ENCODE measurements at regions not wholly inside any gene's neighbourhood (a gene's known extent, or its start where the extent isn't known, plus 50 kb on each side); places are given as distances from the start of the nearest gene placed in this dataset.

GRCh38 chr1:14100919-14101318, 400.9 kb downstream of the PRDM2 start:
- DNase-seq, result no peak

GRCh38 chr1:14102180-14102579, 402.2 kb downstream of the PRDM2 start:
- no peak for DNase-seq

- DNase-seq, result no peak
Observed at GRCh38 chr1:14103878-14104430, 404.0 kb downstream of the PRDM2 start.

DNA sequence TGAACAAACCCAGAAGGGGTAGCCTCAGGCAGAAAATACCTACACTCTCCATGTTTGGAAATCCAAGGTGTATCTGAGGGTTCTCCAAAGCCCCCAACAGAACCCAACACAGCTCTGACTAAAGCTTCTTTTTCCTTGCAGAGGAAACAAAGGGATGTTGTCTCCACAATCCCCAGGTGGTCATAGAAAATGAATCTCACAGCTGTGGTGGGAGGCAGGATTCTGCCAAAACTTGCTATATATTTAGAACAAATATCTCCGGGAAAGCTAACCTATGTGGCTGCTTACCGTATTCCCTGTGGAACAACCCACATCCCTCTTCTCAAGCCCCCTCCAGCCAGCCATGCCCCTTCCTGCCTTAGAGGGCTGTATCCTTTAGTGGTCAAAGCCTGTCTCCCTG, 406.1 kb downstream of the PRDM2 start:
- DNase-seq, result peak in 2 of 3 donors; percentile 30 to 69

DNA sequence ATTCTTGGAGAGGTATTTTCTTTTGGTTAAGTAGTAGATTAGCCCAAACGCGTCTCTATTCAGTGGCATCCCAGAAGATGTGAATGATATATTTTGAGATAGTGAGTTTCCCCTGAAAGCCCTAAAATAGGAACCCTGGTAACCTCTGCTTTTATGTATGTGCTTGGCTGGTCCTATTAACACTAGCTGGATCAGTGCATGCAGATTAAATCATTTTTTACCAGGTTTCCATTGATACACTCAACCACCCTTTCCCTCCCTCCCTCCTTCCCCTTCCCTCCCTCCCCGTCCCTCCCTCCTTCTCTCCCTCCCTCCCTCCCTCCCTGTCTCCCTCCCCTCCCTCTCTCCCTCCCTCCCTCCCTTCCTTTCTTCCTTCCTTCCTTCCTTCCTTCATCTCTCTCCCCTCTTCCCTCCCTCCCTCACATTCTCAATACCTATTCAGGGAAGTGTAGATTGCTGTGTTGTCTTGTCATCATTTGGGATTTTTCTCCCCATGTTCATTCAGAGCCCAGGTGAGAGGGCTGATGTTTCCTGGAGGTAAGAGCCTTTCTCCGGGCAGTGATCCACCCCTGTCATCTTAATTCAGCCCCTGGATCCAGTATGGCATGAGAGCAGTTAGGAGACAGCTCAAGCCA, 406.8 kb downstream of the PRDM2 start:
- no peak for DNase-seq

- DNase-seq, result no peak
Observed at GRCh38 chr1:14108356-14109275, 408.6 kb downstream of the PRDM2 start.

- no peak for DNase-seq
Observed at GRCh38 chr1:14109276-14109635, 409.3 kb downstream of the PRDM2 start.

GRCh38 chr1:14110040-14110439, 410.1 kb downstream of the PRDM2 start:
- no peak for DNase-seq

DNA sequence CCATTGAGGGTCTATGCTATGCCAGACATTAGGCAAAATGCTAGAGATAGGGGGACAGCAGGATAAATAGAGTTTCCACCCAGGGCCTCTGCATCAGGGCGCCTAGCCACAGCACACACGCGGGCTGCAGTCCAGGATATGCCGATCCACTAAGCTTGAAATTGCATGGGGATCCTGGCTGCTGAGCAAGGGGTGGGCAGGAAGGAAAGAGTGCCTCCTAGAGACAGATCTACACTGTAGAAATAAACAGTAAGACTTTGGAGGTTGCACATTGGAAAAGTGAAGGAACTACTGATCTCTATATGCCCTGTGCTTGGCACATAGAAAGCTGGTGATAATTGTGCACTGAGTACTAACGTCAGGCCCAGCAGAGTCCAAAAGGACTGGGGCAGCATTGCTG, 411.1 kb downstream of the PRDM2 start:
- DNase-seq, result no peak

GRCh38 chr1:14112613-14113012, 412.6 kb downstream of the PRDM2 start:
- DNase-seq, result no peak

GRCh38 chr1:14113271-14113670, 413.3 kb downstream of the PRDM2 start:
- no peak for DNase-seq

- peak; percentile 25 to 70 (median 38) for DNase-seq
Observed at GRCh38 chr1:14113841-14114567, 414.0 kb downstream of the PRDM2 start.

DNA sequence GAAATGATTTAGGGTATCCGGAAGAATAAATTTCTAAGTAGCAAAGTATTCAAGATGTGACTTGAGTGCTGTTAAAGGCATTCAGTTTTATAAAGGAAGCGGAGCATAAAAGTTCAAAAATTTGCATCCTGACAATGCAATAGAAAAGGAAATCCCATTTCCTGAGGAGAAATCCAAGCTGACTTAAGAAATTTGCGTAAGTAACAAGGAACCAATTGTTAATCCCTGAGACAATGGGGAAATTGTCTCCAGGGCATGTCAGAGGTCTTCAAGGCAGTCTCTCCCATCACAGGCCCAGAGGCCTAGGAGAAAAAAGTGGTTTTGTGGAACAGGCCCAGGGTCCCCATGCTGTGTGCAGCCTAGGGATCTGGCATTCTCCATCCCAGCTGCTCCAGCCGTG, 416.0 kb downstream of the PRDM2 start:
- DNase-seq, result no peak

DNA sequence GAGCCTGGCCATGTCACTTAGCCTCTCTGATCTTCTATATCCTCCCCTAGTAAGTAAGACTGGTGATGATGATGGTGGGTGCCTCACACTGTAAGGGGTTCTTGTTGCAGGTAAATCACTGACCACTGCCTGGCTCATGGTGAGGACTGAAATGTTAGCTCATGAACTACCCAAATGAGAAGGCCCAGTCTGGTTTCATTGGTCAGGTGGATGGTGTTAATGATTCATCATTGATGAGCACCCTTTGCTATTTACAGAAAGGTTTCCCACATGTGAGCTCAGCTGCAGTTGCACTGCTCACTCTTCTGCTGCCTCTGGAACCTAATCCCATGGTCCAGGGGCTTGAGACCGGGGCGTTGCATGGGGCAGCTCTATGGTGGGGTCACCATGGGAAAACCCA, 417.7 kb downstream of the PRDM2 start:
- DNase-seq, result no peak

- no peak for DNase-seq
Observed at GRCh38 chr1:14118691-14119485, 418.9 kb downstream of the PRDM2 start.

GRCh38 chr1:14120895-14121294, 420.9 kb downstream of the PRDM2 start:
- DNase-seq, result no peak

GRCh38 chr1:14128096-14128495, 428.1 kb downstream of the PRDM2 start:
- DNase-seq, result no peak

- no peak for DNase-seq
Observed at GRCh38 chr1:14129009-14129408, 429.0 kb downstream of the PRDM2 start.

GRCh38 chr1:14135070-14135469, 435.1 kb downstream of the PRDM2 start:
- DNase-seq, result no peak

GRCh38 chr1:14136152-14136763, 436.3 kb downstream of the PRDM2 start:
- no peak for DNase-seq

DNA sequence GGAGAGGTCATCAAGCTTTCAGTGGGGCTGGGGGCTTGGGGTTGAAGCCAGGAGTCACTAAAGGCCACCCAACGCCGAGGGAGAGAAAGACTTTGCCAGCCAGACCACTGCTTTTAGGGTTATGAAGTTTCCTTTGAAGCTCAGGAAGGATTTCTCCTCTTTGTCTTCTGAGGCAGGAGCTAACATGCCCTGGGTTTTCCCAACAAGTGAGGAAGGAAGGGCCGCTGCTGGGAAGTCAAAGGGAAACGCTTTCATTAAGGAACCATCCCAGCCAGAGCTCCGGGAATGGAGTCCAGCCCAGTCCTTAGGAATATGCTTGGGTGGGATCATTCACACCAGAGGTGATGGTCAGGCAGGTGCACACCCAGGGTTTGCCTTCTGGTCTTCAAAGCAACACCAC, 436.9 kb downstream of the PRDM2 start:
- no peak for DNase-seq
